Lower lobe of right lung (tissue), 2 donors: ENCODE measurements at regions not wholly inside any gene's neighbourhood (a gene's known extent, or its start where the extent isn't known, plus 50 kb on each side); places are given as distances from the start of the nearest gene placed in this dataset.

Source experiments
- ATAC-seq, 2 donors: fragments of 200-7000 bp; cut with Tn5 transposase; one replicate each; pipeline ENCODE4 v1.9.1; 2020 to 2022; ENCODE audit warnings: mild to moderate bottlenecking in 2 of 2, moderate library complexity in 2 of 2
- DNase-seq: peaks from one replicate; pipeline ENCODE4 v3.0.0-alpha.2; 2020
- H3K27ac ChIP-seq: fragments of 200-600 bp; one replicate; pipeline ENCODE4 v1.8.0; 2022
- H3K27me3 ChIP-seq: fragments of 200-600 bp; one replicate; pipeline ENCODE4 v1.8.0; 2022; ENCODE audit warnings: low read depth
- H3K36me3 ChIP-seq: fragments of 200-600 bp; one replicate; pipeline ENCODE4 v1.8.0; 2022; ENCODE audit warnings: mild to moderate bottlenecking
- H3K4me1 ChIP-seq: fragments of 200-600 bp; one replicate; pipeline ENCODE4 v1.8.0; 2022
- H3K4me3 ChIP-seq: fragments of 200-600 bp; one replicate; pipeline ENCODE4 v1.8.0; 2022; ENCODE audit warnings: mild to moderate bottlenecking
- H3K9me3 ChIP-seq: fragments of 200-600 bp; one replicate; pipeline ENCODE4 v1.8.0; 2022
- CTCF ChIP-seq: fragments of 200-600 bp; IDR thresholded peaks from one replicate; pipeline ENCODE4 v1.8.0; 2022; ENCODE audit warnings: antibody characterized with exemption, mild to moderate bottlenecking
- intact Hi-C: fragments of 100-400 bp; cut with DNase I; formaldehyde crosslinking; loops from one replicate; pipeline ENCODE4 v1.11.0; 2022
- donor health status: DM: no; HTN: yes; CAD: no; lungs with severe emphysema.

DNA sequence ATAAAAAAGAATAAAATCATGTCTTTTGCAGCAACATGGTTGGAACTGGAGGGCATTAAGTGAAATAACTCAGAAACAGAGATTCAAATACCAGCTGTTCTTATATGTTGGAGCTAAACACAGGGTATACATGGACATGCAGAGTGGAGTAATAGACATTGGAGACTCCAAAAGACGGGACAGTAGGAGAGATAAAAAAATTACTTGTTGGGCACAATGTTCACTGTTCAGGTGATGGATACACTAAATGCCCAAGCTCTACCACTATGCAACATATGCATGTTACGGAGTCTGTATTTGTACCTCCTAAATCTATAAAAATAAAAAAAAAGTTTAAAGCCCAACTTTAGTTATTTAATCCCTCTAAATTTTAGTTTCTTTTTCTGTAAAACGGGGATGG is 184.6 kb upstream of the TPK1 start:
- no peaks in the 10 kb centered on the region for H3K27me3 ChIP-seq

GRCh38 chr7:145016068-145016467 is 180.2 kb upstream of the TPK1 start:
- no peak for TF ChIP-seq CTCF
- no peak for DNase-seq
- Histone ChIP-seq H3K36me3 (no peaks in the 10 kb centered on the region), H3K9me3 (no peaks in the 10 kb centered on the region), H3K4me1 (no peaks in the 10 kb centered on the region), H3K27me3 (no peaks in the 10 kb centered on the region), H3K27ac (no peak overlapping the region), H3K4me3 (no peak overlapping the region)
- intact Hi-C loops = no loop called here
- ATAC-seq = no peak

More for the DNA sequence above, 184.6 kb upstream of the TPK1 start:
- Histone ChIP-seq H3K4me1 (no peaks in the 10 kb centered on the region), H3K4me3 (no peak overlapping the region), H3K9me3 (no peaks in the 10 kb centered on the region), H3K27ac (no peak overlapping the region), H3K36me3 (no peaks in the 10 kb centered on the region)
- ATAC-seq (no peak), DNase-seq (no peak)
- intact Hi-C loops = no loop called here
- no peak for TF ChIP-seq CTCF

DNA sequence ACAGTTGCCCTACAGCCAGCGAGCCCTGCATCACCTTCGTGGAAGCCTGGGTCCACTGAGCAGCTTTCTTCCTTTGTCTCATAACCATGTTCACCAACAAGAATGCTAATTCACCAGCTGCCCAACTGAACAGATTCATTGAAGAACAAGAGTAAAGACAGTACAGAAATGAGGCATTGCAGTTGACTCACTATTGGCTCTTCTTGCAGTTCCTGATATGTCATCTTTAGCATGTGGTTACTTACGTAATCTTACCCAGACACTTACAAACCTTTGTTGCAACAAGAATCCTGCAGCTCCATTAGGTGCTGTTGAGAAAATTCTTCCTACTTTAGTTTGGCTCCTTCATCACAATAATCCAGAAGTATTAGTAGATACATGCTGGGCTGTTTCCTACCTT is 174.0 kb upstream of the TPK1 start:
- no peaks in the 10 kb centered on the region for H3K36me3 ChIP-seq
- ATAC-seq (no peak), DNase-seq (no peak)
- H3K9me3 ChIP-seq = no peaks in the 10 kb centered on the region
- H3K4me3 ChIP-seq = no peak overlapping the region
- TF ChIP-seq CTCF = no peak
- no peak overlapping the region for H3K27ac ChIP-seq
- no peaks in the 10 kb centered on the region for H3K4me1 ChIP-seq
- intact Hi-C loops = no loop called here
- H3K27me3 ChIP-seq = no peaks in the 10 kb centered on the region

DNA sequence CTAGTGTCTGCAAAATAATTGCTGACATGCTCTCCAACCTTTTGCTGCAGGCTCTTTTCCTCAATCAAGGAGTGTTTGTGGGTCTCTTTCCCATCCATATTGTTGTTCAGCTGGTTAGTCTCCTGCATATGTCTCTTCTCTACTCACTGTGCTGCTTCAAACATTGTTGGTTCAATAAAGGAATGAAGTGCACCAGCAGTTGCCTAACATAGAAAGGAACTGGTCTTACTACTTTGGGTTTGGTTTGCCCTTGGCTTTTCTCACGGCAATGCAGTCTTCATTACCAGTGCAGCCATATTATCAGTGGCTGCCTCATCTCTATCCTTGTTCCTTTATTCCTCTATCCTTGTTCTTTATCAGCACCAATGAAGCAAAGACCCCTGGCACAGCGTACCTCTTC is 169.7 kb upstream of the TPK1 start:
- ATAC-seq = no peak
- Histone ChIP-seq H3K4me1 (no peaks in the 10 kb centered on the region), H3K4me3 (no peak overlapping the region), H3K36me3 (no peaks in the 10 kb centered on the region), H3K9me3 (no peaks in the 10 kb centered on the region), H3K27ac (no peak overlapping the region), H3K27me3 (no peaks in the 10 kb centered on the region)
- no peak for TF ChIP-seq CTCF
- DNase-seq = no peak
- intact Hi-C loops = no loop called here

- no peak overlapping the region for H3K27ac ChIP-seq
- ATAC-seq = no peak
- H3K4me3 ChIP-seq = no peak overlapping the region
- H3K9me3 ChIP-seq = peaks cover 19% of the 10 kb centered on the region
- intact Hi-C loops = no loop called here
- no peaks in the 10 kb centered on the region for H3K27me3 ChIP-seq
- DNase-seq = no peak
- no peak for TF ChIP-seq CTCF
- H3K36me3 ChIP-seq = no peaks in the 10 kb centered on the region
- H3K4me1 ChIP-seq = no peaks in the 10 kb centered on the region
Measured at GRCh38 chr7:144997512-144997911, 161.7 kb upstream of the TPK1 start.

DNA sequence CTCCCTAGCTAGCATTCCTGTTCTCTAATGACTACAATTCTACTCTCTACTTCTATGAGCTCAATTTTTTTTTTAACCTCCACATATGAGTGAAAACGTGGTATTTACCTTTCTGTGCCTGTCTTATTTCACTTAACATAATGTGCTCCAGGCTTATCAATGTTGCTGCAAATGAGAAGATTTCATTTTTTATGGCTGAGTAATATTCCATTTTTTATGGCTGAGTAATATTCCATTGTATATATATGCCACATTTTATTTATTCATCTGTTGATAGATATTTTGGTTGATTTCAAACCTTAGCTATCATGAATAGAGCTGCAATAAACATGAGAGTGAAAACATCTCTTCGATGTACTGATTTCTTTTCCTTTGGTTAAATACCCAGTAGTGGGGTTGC is 159.6 kb upstream of the TPK1 start:
- H3K9me3 ChIP-seq = peaks cover 19% of the 10 kb centered on the region
- no peaks in the 10 kb centered on the region for H3K27me3 ChIP-seq
- intact Hi-C loops = no loop called here
- no peak for TF ChIP-seq CTCF
- H3K36me3 ChIP-seq = no peaks in the 10 kb centered on the region
- no peak overlapping the region for H3K4me3 ChIP-seq
- no peak overlapping the region for H3K27ac ChIP-seq
- no peaks in the 10 kb centered on the region for H3K4me1 ChIP-seq
- ATAC-seq (no peak), DNase-seq (no peak)
